ENCODE measurements at regions not wholly inside any gene's neighbourhood (a gene's known extent, or its start where the extent isn't known, plus 50 kb on each side); places are given as distances from the start of the nearest gene placed in this dataset.
"Not testable (repeated sequence)": the region's sequence is repeated elsewhere in the genome, so short reads cannot be mapped to it uniquely, and the experiment has no call there.

- in situ Hi-C loops (cut with MboI; ENCODE audit: low sequenced_read_pairs), result no loop called here
These were observed 848.5 kb downstream of the DACH1 start for GRCh38 chr13:71018544-71018943.

GRCh38 chr13:71017607-71018006, 849.4 kb downstream of the DACH1 start:
- in situ Hi-C loops (cut with MboI; ENCODE audit: low sequenced_read_pairs), result no loop called here

- in situ Hi-C loops (cut with MboI; ENCODE audit: low sequenced_read_pairs), result no loop called here
These were observed 851.5 kb downstream of the DACH1 start for GRCh38 chr13:71015516-71015915.

- in situ Hi-C loops (cut with MboI; ENCODE audit: low sequenced_read_pairs), result no loop called here
These were observed 852.0 kb downstream of the DACH1 start for GRCh38 chr13:71015021-71015420.

- in situ Hi-C loops (cut with MboI; ENCODE audit: low sequenced_read_pairs), result no loop called here
These were observed 861.1 kb downstream of the DACH1 start for GRCh38 chr13:71005919-71006318.

GRCh38 chr13:70995338-70995737, 871.7 kb downstream of the DACH1 start:
- in situ Hi-C loops (cut with MboI; ENCODE audit: low sequenced_read_pairs), result no loop called here

- in situ Hi-C loops (cut with MboI; ENCODE audit: low sequenced_read_pairs), result no loop called here
These were observed 872.8 kb downstream of the DACH1 start for GRCh38 chr13:70994191-70994590.

- in situ Hi-C loops (cut with MboI; ENCODE audit: low sequenced_read_pairs), result no loop called here
These were observed 878.8 kb upstream of the KLHL1 start for GRCh38 chr13:70987043-70987442.

- in situ Hi-C loops (cut with MboI; ENCODE audit: low sequenced_read_pairs), result no loop called here
These were observed 877.1 kb upstream of the KLHL1 start for GRCh38 chr13:70985371-70985770.

GRCh38 chr13:70981219-70981618, 873.0 kb upstream of the KLHL1 start:
- in situ Hi-C loops (cut with MboI; ENCODE audit: low sequenced_read_pairs), result not testable (repeated sequence)

- in situ Hi-C loops (cut with MboI; ENCODE audit: low sequenced_read_pairs), result no loop called here
These were observed 861.1 kb upstream of the KLHL1 start for GRCh38 chr13:70969321-70969720.

- in situ Hi-C loops (cut with MboI; ENCODE audit: low sequenced_read_pairs), result no loop called here
These were observed 859.3 kb upstream of the KLHL1 start for GRCh38 chr13:70967564-70967963.

GRCh38 chr13:70964874-70965273, 856.6 kb upstream of the KLHL1 start:
- in situ Hi-C loops (cut with MboI; ENCODE audit: low sequenced_read_pairs), result no loop called here

GRCh38 chr13:70964124-70964523, 855.9 kb upstream of the KLHL1 start:
- in situ Hi-C loops (cut with MboI; ENCODE audit: low sequenced_read_pairs), result no loop called here

- in situ Hi-C loops (cut with MboI; ENCODE audit: low sequenced_read_pairs), result no loop called here
These were observed 852.7 kb upstream of the KLHL1 start for GRCh38 chr13:70960841-70961443.

- in situ Hi-C loops (cut with MboI; ENCODE audit: low sequenced_read_pairs), result no loop called here
These were observed 851.0 kb upstream of the KLHL1 start for GRCh38 chr13:70959035-70959775.

GRCh38 chr13:70955887-70956286, 847.6 kb upstream of the KLHL1 start:
- in situ Hi-C loops (cut with MboI; ENCODE audit: low sequenced_read_pairs), result no loop called here

- in situ Hi-C loops (cut with MboI; ENCODE audit: low sequenced_read_pairs), result no loop called here
These were observed 842.4 kb upstream of the KLHL1 start for GRCh38 chr13:70950664-70951063.

- in situ Hi-C loops (cut with MboI; ENCODE audit: low sequenced_read_pairs), result no loop called here
These were observed 837.3 kb upstream of the KLHL1 start for GRCh38 chr13:70945506-70945905.

- in situ Hi-C loops (cut with MboI; ENCODE audit: low sequenced_read_pairs), result no loop called here
These were observed 833.2 kb upstream of the KLHL1 start for GRCh38 chr13:70941454-70941853.

- in situ Hi-C loops (cut with MboI; ENCODE audit: low sequenced_read_pairs), result no loop called here
These were observed 830.2 kb upstream of the KLHL1 start for GRCh38 chr13:70938462-70938861.

- in situ Hi-C loops (cut with MboI; ENCODE audit: low sequenced_read_pairs), result no loop called here
These were observed 824.3 kb upstream of the KLHL1 start for GRCh38 chr13:70932511-70932910.

Data from HL-60/S4 treated with retinoic acid at 250 ng/mL for 4 days and 3 days (cell line).